Esophagus squamous epithelium (tissue), 5 donors: ENCODE measurements at regions not wholly inside any gene's neighbourhood (a gene's known extent, or its start where the extent isn't known, plus 50 kb on each side); places are given as distances from the start of the nearest gene placed in this dataset.

Experiments used
- DNase-seq: peaks from one replicate; lab custom pipeline; 2025; lab: John Stamatoyannopoulos, UW
- H3K27ac ChIP-seq, 4 donors: fragments of 200-600 bp; sonication (generic); one replicate each; pipeline ENCODE4 v1.5.1; 2016 to 2019; ENCODE audit warnings: mild to moderate bottlenecking in 1 of 4
- H3K27me3 ChIP-seq, 4 donors: fragments of 200-600 bp; sonication (generic); 1 replicate in 3 of 4; 2 replicates in 1 of 4; pipeline versions ENCODE4 v1.5.1 to v1.6.0; 2017 to 2021; ENCODE audit warnings: antibody characterized with exemption in 1 of 4
- H3K36me3 ChIP-seq, 3 donors: fragments of 200-600 bp; sonication (generic); one replicate each; pipeline ENCODE4 v1.5.1; 2016 to 2019
- H3K4me1 ChIP-seq, 3 donors: fragments of 200-600 bp; sonication (generic); one replicate each; pipeline ENCODE4 v1.5.1; 2017 to 2019
- H3K4me3 ChIP-seq, 4 donors: fragments of 200-600 bp; sonication (generic); 1 replicate in 3 of 4; 2 replicates in 1 of 4; pipeline ENCODE4 v1.5.1; 2016 to 2019; ENCODE audit warnings: mild to moderate bottlenecking in 2 of 4, moderate library complexity in 1 of 4
- H3K9me3 ChIP-seq, 3 donors: fragments of 200-600 bp; sonication (generic); one replicate each; pipeline ENCODE4 v1.5.1; 2016 to 2019
- POLR2A ChIP-seq, 4 donors: fragments of 450-650 bp; IDR thresholded peaks; one replicate each; pipeline ENCODE4 v1.6.1; 2017; ENCODE audit warnings: antibody characterized with exemption in 4 of 4, mild to moderate bottlenecking in 4 of 4, moderate library complexity in 3 of 4
- WGBS, 2 donors: methylation state at CpG; one replicate each; pipeline ENCODE4 v1.1.5; 2018; 5-methylcytosine and 5-hydroxymethylcytosine counted together
- intact Hi-C: fragments of 100-400 bp; cut with DNase I; formaldehyde crosslinking; loops from one replicate; pipeline ENCODE4 v1.15.0; 2022
- TF ChIP-seq, protein P1 (sequence below), 6 experiments: fragments of 450-650 bp in 4 of 6; fragments of 200-600 bp in 2 of 6; sonication (generic) in 2 of 6; IDR thresholded peaks; one replicate each; pipeline ENCODE4 v1.5.1; 2016 to 2019; ENCODE audit warnings: antibody characterized with exemption in 6 of 6, mild to moderate bottlenecking in 4 of 6, moderate library complexity in 4 of 6
- donor health status: DM: yes; HTN: yes; CAD: no.

DNA sequence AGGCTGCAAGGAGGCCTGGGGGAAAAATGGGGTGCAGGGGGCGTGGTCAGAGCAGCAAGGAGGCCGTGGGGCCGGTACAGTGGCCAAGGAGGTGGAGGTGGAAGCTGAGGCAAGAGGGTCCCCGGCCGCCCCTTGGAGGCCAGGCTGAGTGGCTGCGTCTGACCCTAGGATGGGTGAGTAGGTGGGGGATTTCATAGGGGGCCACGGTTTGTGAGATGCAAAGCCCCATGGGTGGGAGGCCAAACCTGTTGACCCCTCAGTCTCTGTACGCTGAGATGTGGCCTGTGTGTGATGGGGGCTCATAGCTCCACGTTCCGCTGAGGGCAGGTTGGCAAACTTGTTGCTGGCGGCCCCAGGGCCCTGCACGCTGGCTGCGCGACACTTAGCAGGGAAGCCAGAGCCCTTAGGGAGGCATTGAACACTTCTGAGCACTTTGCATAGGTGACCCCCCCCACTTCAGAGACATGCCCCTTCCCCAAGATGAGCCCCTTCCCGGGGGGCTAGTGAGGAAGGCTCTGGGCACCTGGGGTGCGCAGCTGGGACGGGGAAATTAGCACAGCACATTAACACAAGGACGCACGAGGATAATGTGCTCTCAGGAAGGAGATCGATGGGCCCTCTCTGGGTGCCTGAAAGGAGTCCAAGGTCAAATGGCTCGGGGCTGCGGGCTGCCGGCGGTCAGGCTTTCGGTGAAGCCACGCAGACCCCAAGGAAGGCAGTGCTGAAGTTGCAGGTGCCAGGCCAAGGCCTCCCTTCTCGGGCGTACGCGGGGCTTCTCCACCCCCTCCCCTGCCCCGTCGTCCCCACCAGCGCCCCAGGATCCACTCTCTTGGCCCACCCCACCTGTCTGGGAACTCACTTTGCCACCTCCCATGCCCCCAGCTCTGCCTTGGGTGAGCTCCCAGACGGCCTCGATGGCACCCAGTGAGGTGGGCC lies 107.4 kb downstream of the HMX1 start:
- no peak for DNase-seq
- peaks cover 0 to 66% (median 0%) of the 10 kb centered on the region in 4 donors for H3K27me3 ChIP-seq
- 63 to 73% methylated on average over 8 to 14 of the region's 35 CpGs for WGBS, 2 donors

DNA sequence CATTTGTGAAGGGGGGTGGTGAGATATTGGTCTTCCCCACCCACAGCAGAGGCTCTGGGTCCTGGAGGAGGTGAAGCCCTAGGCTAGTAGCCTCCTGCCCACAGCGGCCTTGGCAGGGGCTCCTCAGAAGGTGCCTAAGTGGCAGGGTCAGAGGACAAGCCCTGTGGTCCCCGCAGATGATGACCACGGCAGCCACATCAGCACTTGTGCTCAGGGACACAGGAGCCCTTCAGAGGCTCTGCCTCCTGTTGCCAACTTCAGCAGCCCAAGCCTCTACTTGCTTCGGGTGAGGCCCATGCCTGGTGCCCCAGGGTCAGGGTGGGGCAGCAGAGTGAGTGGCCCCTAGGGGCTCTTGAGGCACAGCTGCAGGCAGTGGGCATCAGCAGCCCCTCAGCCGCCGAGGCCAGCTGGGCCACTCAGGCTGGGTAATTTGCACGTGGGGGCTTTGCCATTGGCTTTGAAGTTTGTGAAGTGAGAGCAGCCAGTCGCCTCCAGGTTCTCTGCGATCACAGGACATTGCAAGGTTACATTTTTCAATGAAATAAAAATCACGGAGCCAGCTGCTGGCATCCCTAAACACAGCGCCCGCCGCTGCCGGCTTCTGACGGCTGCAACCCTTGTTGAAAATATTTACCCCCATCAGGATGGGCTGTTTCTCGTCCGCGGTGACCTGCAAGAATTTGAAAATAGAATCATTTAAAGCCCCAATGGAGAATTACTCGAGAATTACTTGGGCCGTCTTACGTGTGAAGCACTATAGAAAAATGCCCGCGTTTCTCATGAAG lies 108.5 kb downstream of the HMX1 start:
- intact Hi-C loops, result no loop called here
- H3K27ac ChIP-seq, result no peak overlapping the region
- H3K36me3 ChIP-seq, result no peaks in the 10 kb centered on the region
- WGBS, 2 donors, result 76 to 85% methylated on average over 10 to 15 of the region's 23 CpGs
- H3K9me3 ChIP-seq, result no peaks in the 10 kb centered on the region
- no peak for DNase-seq
- H3K4me1 ChIP-seq, result no peaks in the 10 kb centered on the region
- TF ChIP-seq, protein P1, sequence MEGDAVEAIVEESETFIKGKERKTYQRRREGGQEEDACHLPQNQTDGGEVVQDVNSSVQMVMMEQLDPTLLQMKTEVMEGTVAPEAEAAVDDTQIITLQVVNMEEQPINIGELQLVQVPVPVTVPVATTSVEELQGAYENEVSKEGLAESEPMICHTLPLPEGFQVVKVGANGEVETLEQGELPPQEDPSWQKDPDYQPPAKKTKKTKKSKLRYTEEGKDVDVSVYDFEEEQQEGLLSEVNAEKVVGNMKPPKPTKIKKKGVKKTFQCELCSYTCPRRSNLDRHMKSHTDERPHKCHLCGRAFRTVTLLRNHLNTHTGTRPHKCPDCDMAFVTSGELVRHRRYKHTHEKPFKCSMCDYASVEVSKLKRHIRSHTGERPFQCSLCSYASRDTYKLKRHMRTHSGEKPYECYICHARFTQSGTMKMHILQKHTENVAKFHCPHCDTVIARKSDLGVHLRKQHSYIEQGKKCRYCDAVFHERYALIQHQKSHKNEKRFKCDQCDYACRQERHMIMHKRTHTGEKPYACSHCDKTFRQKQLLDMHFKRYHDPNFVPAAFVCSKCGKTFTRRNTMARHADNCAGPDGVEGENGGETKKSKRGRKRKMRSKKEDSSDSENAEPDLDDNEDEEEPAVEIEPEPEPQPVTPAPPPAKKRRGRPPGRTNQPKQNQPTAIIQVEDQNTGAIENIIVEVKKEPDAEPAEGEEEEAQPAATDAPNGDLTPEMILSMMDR (IDR thresholded peaks at IDR 0.05), result no peak
- no peak for TF ChIP-seq POLR2A (IDR thresholded peaks at IDR 0.05)
- peaks cover 0 to 66% (median 0%) of the 10 kb centered on the region in 4 donors for H3K27me3 ChIP-seq
- H3K4me3 ChIP-seq, result no peak overlapping the region

More for the DNA sequence above, 107.4 kb downstream of the HMX1 start:
- no peak overlapping the region for H3K4me3 ChIP-seq
- no peak for TF ChIP-seq POLR2A (IDR thresholded peaks at IDR 0.05)
- TF ChIP-seq, protein P1 (IDR thresholded peaks at IDR 0.05), result no peak
- H3K9me3 ChIP-seq, result no peaks in the 10 kb centered on the region
- intact Hi-C loops, result no loop called here
- no peak overlapping the region for H3K27ac ChIP-seq
- H3K4me1 ChIP-seq, result no peaks in the 10 kb centered on the region
- H3K36me3 ChIP-seq, result no peaks in the 10 kb centered on the region

DNA sequence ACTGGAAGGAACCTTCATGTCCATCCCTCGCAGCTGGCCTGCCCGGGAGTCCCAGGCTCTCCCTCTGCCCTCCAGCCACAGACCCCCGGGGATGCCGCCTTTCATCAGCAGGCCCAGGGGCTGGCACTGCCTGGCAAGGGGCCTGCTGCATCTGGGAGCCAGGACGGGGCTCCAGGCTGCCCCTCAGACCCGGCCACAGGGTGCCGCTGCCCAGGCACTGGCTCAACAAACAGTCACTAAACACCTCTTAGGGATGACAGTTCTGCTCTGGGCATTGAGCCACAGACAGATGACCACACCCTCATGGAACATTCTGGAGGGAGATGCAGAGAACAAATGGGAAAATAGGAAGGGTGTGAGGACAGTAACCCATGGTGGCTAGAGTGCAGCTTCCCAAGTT lies 109.3 kb downstream of the HMX1 start:
- TF ChIP-seq POLR2A (IDR thresholded peaks at IDR 0.05), result no peak
- TF ChIP-seq, protein P1 (IDR thresholded peaks at IDR 0.05), result no peak
- Histone ChIP-seq H3K9me3 (no peaks in the 10 kb centered on the region), H3K4me3 (no peak overlapping the region), H3K36me3 (no peaks in the 10 kb centered on the region), H3K27me3 (peaks cover 0 to 62% (median 0%) of the 10 kb centered on the region in 4 donors), H3K27ac (no peak overlapping the region), H3K4me1 (no peaks in the 10 kb centered on the region)
- intact Hi-C loops, result no loop called here
- 40% methylated on average over 1 of the region's 7 CpGs; no CpG with 5 or more reads in 1 of the 2 donors for WGBS, 2 donors
- DNase-seq, result no peak

DNA sequence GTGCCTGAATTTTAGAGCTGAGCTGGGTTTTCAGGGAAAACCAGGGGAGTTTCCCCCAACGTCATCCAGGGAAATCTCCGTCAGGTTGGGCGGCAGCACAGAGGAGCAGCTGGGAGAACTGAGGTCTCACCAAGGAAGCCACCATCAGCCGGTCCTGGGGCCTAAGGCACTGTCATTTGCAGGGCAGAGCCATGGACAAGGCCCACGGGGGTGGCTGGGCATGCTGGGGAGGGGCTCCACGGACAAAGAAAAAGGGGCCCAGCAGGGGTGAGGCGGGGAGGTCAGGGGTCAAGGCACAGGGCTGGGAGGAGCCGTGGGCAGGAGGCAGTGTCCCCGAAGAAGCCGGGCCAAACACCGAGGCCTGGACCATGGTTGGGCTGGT lies 109.8 kb downstream of the HMX1 start:
- no peak for DNase-seq
- intact Hi-C loops, result no loop called here
- Histone ChIP-seq H3K4me3 (no peak overlapping the region), H3K27me3 (peaks cover 0 to 62% (median 0%) of the 10 kb centered on the region in 4 donors), H3K4me1 (no peaks in the 10 kb centered on the region), H3K27ac (no peak overlapping the region), H3K36me3 (no peaks in the 10 kb centered on the region), H3K9me3 (no peaks in the 10 kb centered on the region)
- no peak for TF ChIP-seq POLR2A (IDR thresholded peaks at IDR 0.05)
- TF ChIP-seq, protein P1 (IDR thresholded peaks at IDR 0.05), result no peak
- WGBS, 2 donors, result 50 to 55% methylated on average over 7 to 8 of the region's 11 CpGs
